Tibial nerve (tissue), 4 donors: ENCODE measurements at regions not wholly inside any gene's neighbourhood (a gene's known extent, or its start where the extent isn't known, plus 50 kb on each side); places are given as distances from the start of the nearest gene placed in this dataset.
"Not testable (repeated sequence)": the region's sequence is repeated elsewhere in the genome, so short reads cannot be mapped to it uniquely, and the experiment has no call there.

Source experiments
- DNase-seq, 2 donors: peaks; one replicate each; pipeline ENCODE4 v3.0.0-alpha.2; 2019; ENCODE audit warnings: low spot score in 2 of 2
- H3K27ac ChIP-seq, 4 donors: fragments of 200-600 bp; sonication (generic) in 3 of 4; one replicate each; pipeline ENCODE4 v1.5.1; 2017 to 2019; ENCODE audit warnings: mild to moderate bottlenecking in 1 of 4
- H3K27me3 ChIP-seq, 2 donors: fragments of 200-600 bp; sonication (generic) in 1 of 2; one replicate each; pipeline versions ENCODE4 v1.5.1 to v1.6.0; 2017 to 2019
- H3K36me3 ChIP-seq, 3 donors: fragments of 200-600 bp; sonication (generic); one replicate each; pipeline ENCODE4 v1.5.1; 2018 to 2019
- H3K4me1 ChIP-seq, 4 donors: fragments of 200-600 bp; sonication (generic) in 3 of 4; one replicate each; pipeline ENCODE4 v1.5.1; 2017 to 2019
- H3K4me3 ChIP-seq, 4 donors: fragments of 200-600 bp; sonication (generic) in 3 of 4; one replicate each; pipeline ENCODE4 v1.5.1; 2017 to 2019; ENCODE audit warnings: mild to moderate bottlenecking in 1 of 4, moderate library complexity in 1 of 4
- H3K9me3 ChIP-seq, 4 donors: fragments of 200-600 bp; sonication (generic) in 3 of 4; one replicate each; pipeline ENCODE4 v1.5.1; 2017 to 2019
- EP300 ChIP-seq, 2 donors: sonication (generic); formaldehyde crosslinking; IDR thresholded peaks; one replicate each; pipeline ENCODE4 v1.6.1; 2017; ENCODE audit warnings: antibody characterized with exemption in 2 of 2, mild to moderate bottlenecking in 1 of 2
- POLR2A ChIP-seq, 2 donors: fragments of 450-650 bp; IDR thresholded peaks; one replicate each; pipeline ENCODE4 v1.6.1; 2017; ENCODE audit warnings: antibody characterized with exemption in 2 of 2, mild to moderate bottlenecking in 2 of 2, moderate library complexity in 2 of 2
- WGBS, 2 donors: methylation state at CpG; one replicate each; pipeline ENCODE4 v1.1.5; 2018; 5-methylcytosine and 5-hydroxymethylcytosine counted together
- TF ChIP-seq, protein P1 (sequence below), 5 experiments: fragments of 200-600 bp in 3 of 5; fragments of 450-650 bp in 2 of 5; sonication (generic) in 3 of 5; IDR thresholded peaks; one replicate each; pipeline ENCODE4 v1.5.1; 2016 to 2019; ENCODE audit warnings: antibody characterized with exemption in 5 of 5, mild to moderate bottlenecking in 3 of 5, moderate library complexity in 2 of 5

DNA sequence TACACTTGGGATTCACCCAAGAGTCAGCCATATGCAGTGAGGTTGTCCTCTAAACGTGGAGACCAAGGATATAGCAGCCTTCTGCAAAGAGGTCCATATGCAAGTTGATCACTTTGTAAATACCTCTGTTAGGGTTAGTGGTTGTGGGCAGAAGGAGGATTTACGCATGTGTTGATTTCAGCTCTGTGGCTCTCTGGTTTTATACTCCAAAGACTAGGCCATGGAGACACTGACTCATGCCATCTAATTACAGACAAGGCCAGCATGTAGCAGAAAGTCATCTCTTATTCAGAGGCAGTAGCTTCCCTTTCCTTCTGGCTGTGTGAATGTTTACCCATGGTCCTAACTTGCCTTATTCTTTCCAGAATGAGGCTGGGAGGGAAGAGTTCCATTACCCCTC lies 140.9 kb upstream of the GOLGA6L4 start:
- H3K4me1 ChIP-seq, H3K27me3 ChIP-seq, H3K4me3 ChIP-seq, H3K36me3 ChIP-seq, DNase-seq, H3K9me3 ChIP-seq, H3K27ac ChIP-seq: not testable (repeated sequence)
- 70 to 78% methylated on average over 2 of the region's 2 CpGs for WGBS, 2 donors

DNA sequence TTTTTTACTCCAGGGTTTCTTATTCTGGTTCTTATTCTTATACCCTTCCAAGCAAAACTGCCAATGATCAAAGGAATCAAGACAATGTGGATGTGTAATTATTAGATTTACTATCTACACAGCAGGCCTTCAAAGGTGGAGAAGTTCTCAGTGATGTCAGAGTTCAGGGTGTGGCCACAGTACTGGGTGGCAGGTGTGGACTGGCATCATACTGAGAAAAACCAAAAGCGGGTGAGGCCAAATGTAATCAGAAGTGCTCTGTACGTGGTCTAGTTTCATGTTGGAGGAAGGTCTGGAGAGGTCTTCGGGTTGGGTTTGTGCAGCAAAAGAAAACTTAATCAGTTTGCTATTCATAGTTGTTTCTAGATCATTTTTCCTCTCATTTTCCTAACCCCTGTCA lies 138.5 kb upstream of the GOLGA6L4 start:
- H3K9me3 ChIP-seq, DNase-seq, H3K4me1 ChIP-seq, H3K36me3 ChIP-seq, H3K27ac ChIP-seq, H3K4me3 ChIP-seq, H3K27me3 ChIP-seq: not testable (repeated sequence)
- WGBS, 2 donors: 80 to 84% methylated on average over 3 of the region's 3 CpGs

DNA sequence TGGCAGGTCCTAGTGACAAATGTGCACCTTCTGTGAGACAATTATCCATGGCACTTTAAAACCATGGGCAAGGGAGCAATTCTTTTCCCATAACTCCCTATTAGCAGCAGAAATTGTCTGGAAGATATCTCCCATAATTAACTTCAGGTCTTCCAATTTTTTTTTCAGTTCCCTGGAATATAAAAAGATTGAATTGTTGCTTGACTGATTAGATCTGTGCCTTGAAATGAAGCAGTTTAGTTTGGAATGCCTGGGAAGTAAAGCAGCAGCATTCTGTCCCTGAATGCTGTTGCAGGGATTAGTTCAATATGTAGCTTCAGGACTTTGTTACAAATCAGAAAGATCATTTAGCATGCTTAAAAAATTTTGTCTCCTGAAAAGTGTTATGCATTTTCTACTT lies 137.0 kb upstream of the GOLGA6L4 start:
- Histone ChIP-seq H3K27ac (no peak overlapping the region), H3K9me3 (no peaks in the 10 kb centered on the region), H3K4me1 (no peaks in the 10 kb centered on the region), H3K36me3 (no peaks in the 10 kb centered on the region), H3K4me3 (no peak overlapping the region), H3K27me3 (no peaks in the 10 kb centered on the region)
- TF ChIP-seq POLR2A (IDR thresholded peaks at IDR 0.05): no peak
- TF ChIP-seq, protein P1, sequence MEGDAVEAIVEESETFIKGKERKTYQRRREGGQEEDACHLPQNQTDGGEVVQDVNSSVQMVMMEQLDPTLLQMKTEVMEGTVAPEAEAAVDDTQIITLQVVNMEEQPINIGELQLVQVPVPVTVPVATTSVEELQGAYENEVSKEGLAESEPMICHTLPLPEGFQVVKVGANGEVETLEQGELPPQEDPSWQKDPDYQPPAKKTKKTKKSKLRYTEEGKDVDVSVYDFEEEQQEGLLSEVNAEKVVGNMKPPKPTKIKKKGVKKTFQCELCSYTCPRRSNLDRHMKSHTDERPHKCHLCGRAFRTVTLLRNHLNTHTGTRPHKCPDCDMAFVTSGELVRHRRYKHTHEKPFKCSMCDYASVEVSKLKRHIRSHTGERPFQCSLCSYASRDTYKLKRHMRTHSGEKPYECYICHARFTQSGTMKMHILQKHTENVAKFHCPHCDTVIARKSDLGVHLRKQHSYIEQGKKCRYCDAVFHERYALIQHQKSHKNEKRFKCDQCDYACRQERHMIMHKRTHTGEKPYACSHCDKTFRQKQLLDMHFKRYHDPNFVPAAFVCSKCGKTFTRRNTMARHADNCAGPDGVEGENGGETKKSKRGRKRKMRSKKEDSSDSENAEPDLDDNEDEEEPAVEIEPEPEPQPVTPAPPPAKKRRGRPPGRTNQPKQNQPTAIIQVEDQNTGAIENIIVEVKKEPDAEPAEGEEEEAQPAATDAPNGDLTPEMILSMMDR (IDR thresholded peaks at IDR 0.05): no peak
- no peak for DNase-seq

DNA sequence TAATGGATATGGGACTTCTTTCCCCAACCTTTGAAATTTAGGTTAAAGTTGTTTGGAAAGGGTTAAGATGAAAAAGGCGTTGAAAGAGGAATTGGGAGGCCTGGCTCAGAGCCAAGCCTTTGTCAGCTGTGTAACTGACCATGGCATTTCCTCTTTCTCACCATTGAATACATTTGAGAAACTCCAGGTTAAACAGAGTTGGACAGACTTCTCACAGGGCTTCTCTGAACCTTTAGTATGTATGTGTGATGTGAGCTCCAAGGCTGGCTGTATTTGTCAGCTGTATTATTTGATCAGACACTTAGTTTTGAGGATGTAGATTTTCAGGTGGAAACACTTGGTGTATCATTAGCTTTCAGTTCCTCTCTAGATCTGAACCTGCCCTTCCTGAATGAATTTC lies 136.4 kb upstream of the GOLGA6L4 start:
- Histone ChIP-seq H3K27me3 (no peaks in the 10 kb centered on the region), H3K36me3 (no peaks in the 10 kb centered on the region), H3K27ac (no peak overlapping the region), H3K9me3 (no peaks in the 10 kb centered on the region), H3K4me3 (no peak overlapping the region), H3K4me1 (no peaks in the 10 kb centered on the region)
- TF ChIP-seq EP300 (IDR thresholded peaks at IDR 0.05) (no peak), POLR2A (IDR thresholded peaks at IDR 0.05) (no peak)
- TF ChIP-seq, protein P1 (IDR thresholded peaks at IDR 0.05): no peak
- peak in 1 of 2 donors; percentile 15 for DNase-seq
- 0 to 10% methylated on average over 1 of the region's 1 CpG for WGBS, 2 donors

DNA sequence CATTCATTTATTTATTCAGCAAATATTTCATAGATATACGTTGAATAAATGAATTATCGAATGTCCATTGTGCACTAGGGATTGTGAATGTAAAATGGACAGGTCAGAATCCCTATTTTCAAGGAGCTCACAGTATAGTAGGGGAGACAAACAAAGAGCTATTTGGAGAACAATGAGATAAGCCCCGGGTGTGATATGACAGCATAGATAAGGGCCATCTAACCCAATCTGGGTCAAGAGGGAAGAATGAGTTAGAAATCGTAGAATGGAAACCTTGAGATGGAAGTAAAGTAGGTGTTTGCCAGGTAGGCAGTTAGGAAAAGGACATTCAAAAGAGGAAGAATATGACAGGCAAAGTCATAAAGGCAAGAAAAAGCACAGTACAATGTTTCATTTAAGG lies 132.2 kb upstream of the GOLGA6L4 start:
- H3K27ac ChIP-seq: no peak overlapping the region
- H3K4me1 ChIP-seq: no peaks in the 10 kb centered on the region
- H3K36me3 ChIP-seq: no peaks in the 10 kb centered on the region
- H3K4me3 ChIP-seq: no peak overlapping the region
- no peaks in the 10 kb centered on the region for H3K27me3 ChIP-seq
- DNase-seq: no peak
- TF ChIP-seq, protein P1 (IDR thresholded peaks at IDR 0.05): no peak
- TF ChIP-seq POLR2A (IDR thresholded peaks at IDR 0.05) (no peak), EP300 (IDR thresholded peaks at IDR 0.05) (no peak)
- no peaks in the 10 kb centered on the region for H3K9me3 ChIP-seq
- 85 to 87% methylated on average over 4 of the region's 4 CpGs for WGBS, 2 donors

DNA sequence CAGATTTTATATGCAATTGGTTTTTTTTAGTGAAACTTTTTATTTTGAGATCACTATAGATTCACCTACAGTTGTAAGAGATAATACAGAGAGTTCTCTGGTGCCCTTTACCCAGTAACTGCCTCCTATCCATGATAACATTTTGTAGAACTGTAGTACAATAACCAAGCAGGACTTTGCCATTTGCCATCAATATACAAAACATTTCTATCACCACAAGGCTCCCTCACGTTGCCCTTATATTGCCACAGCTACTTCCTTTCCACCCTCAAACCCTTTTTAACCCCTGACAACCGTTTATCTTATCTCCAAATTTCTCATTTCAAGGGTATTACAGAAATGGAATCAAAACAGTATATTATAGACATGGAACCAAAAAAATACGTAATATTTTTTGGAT lies 130.7 kb upstream of the GOLGA6L4 start:
- TF ChIP-seq, protein P1 (IDR thresholded peaks at IDR 0.05): no peak
- no peak for TF ChIP-seq EP300 (IDR thresholded peaks at IDR 0.05)
- no peak for TF ChIP-seq POLR2A (IDR thresholded peaks at IDR 0.05)
- WGBS, 2 donors: 60 to 62% methylated on average over 3 of the region's 3 CpGs

More for the DNA sequence above, 130.7 kb upstream of the GOLGA6L4 start:
- no peaks in the 10 kb centered on the region for H3K4me1 ChIP-seq
- H3K36me3 ChIP-seq: no peaks in the 10 kb centered on the region
- H3K4me3 ChIP-seq: no peak overlapping the region
- DNase-seq: no peak
- no peaks in the 10 kb centered on the region for H3K9me3 ChIP-seq
- no peak overlapping the region for H3K27ac ChIP-seq
- H3K27me3 ChIP-seq: no peaks in the 10 kb centered on the region
